H1 (cell line): ENCODE measurements at regions not wholly inside any gene's neighbourhood (a gene's known extent, or its start where the extent isn't known, plus 50 kb on each side); places are given as distances from the start of the nearest gene placed in this dataset.

Source experiments
- MAFK ChIP-seq: IDR thresholded peaks from 2 replicates; pipeline ENCODE4 v1.6.1; 2012; ENCODE audit warnings: low read depth, mild to moderate bottlenecking, improper control_type of control experiment, low read length
- SP4 ChIP-seq: IDR thresholded peaks from 2 replicates; pipeline ENCODE4 v1.6.1; 2012; ENCODE audit warnings: low read length, inconsistent platforms
- SRF ChIP-seq: IDR thresholded peaks from 2 replicates; pipeline ENCODE4 v1.6.1; 2011; ENCODE audit warnings: mild to moderate bottlenecking, low read depth, low read length, moderate library complexity
- TF ChIP-seq, protein P1 (sequence below): IDR thresholded peaks from 2 replicates; pipeline ENCODE4 v1.6.1; 2011; ENCODE audit warnings: low read length, improper control_type of control experiment

DNA sequence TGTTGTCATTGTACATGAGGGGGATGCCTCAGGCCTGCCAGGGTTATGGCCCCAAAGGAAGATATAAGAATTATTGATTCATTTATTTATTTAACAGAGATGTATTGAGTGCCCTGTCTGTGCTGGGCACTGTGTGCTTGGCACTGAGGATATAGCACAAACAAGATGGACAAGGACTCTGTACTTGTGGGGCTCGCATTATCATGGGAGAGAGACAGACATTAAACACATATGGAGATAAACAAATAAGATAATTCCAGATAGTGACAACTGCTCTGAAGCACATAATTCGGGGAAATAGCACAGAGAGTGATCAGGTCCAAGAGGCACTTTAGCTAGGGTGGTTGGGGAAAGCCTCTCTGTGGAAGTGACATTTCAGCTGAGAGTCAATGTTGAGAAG is 119.8 kb upstream of the ARHGAP20 start (continued):
- no peak for TF ChIP-seq MAFK
- no peak for TF ChIP-seq SRF
- no peak for TF ChIP-seq SP4
- TF ChIP-seq, protein P1, sequence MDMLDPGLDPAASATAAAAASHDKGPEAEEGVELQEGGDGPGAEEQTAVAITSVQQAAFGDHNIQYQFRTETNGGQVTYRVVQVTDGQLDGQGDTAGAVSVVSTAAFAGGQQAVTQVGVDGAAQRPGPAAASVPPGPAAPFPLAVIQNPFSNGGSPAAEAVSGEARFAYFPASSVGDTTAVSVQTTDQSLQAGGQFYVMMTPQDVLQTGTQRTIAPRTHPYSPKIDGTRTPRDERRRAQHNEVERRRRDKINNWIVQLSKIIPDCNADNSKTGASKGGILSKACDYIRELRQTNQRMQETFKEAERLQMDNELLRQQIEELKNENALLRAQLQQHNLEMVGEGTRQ = no peak
